Inferior parietal cortex (tissue), 1 donor: ENCODE measurements at regions not wholly inside any gene's neighbourhood (a gene's known extent, or its start where the extent isn't known, plus 50 kb on each side); places are given as distances from the start of the nearest gene placed in this dataset.

ENCODE experiments used
- DNase-seq: peaks from one replicate; pipeline ENCODE4 v3.0.0-alpha.2; 2016; ENCODE audit errors: extremely low spot score

DNA sequence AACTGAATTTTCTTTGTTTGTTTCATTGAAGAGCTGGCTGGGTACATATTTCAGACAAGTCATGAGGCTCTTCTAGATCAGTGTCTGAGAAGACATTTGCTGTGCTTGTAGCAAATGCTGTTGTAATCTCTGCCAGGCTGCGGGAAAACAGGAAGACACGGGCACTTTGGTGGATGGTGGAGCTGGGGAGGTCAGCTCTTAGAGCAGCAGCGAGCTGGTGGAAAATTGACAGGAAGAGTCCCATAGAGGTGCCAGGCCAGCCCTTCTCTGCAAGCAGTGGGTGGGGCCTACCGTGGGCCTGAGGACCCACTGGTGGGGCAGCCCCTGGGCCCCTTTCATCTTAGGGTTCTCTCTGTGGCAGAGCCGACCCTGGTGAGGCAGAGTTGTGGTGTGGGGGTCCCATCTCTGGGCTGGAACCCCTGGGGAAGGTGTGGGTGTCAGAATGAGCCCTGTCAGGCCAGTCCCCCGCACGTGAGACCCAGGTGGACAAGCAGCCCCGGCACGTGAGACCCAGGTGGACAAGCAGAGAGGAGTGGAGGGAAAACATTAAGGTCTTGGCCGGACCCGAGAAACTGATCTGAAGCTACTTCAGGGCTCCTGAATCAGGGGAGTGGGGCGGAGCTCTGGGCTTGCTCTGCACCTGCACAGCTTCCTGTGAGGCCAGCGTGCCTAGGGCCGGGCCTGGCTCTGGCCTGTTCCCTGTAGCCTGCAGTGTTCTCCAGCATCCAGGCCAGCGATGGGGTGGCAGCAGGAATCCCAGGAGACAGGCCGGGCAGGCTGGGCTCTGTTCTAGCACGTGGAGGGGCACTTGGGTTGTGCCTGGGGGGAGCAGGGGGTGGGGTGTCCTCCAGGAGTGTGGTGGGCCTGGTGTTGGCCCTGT, 273.5 kb upstream of the HDAC4 start:
- no peak for DNase-seq

DNA sequence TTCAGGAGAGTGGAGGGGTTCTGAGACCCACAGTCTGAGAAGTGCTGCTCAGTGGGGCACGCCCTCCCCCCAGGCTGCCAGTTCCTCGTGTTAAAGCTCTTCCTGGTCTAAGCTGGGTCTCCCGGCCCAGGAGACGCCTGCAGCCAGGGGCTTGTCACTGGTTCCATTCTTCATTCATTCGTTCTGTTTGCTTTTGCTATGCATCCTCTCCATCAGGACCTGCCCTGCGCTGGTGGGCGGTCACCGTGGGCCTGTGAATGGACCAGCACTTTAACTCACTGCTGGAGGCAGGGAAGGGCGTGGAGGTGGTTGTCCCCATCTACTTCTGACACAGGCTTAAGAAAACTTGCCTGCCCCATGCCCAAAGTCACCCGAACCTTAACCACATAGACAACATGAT, 272.8 kb upstream of the HDAC4 start:
- no peak for DNase-seq

DNA sequence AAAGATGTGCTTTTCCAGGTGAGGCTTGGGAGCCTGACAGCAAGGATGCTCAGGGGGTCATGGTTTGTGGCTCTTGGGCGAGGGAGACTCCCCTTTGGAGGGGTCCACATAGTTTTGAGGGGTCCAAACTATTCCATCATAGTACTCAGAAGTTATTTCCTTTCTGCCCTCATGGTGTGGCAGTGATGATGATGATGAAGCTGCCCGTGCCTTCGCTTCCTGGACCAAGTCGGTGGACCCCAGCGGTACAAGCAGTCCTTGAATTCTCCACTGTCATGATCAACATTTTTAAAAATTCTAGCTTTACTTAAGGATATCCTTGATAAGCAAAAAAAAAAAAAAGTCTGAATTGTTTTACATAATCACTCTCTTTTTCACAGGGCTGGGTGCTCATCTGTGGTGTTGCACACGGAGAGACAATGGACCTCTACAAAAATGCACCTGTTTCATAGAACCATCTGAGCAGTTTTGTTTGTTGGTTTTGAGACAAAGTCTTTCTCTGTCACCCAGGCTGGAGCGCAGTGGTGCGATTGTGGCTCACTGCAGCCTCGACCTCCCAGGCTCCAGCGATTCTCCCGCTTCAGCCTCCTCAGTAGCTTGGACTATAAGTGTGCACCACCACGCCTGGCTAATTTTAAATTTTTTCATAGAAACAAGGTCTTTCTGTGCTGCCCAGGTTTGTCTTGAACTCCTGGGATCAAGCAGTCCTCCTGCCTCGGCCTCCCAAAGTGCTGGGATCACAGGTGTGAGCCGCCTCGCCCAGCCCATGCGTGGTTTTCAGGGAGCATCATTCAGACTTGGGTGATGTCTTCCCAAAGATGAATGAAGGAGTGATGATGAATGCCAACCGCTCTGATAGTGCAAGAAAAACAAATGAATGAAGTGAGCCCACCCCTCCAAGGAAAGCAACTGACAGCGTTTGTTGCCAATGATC, 271.4 kb upstream of the HDAC4 start:
- DNase-seq, result no peak

DNA sequence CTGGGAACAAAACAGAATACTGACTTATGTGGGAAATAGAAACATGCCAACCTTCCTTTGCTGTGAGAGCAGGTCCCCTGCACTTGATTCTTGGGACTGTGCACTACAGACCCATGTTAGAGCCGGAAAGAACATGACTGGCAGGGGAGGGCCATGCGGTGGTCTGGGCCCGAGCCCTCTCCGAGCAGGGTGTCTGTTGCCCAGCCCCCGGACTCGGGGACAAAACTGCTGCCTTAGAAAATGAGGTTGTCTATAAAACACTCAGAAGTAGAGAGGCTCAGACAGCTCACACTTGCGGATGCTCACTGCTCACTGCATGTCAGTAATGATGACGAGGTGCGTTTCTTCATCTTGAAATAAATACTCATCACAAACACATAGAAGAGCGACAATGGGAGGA, 270.7 kb upstream of the HDAC4 start:
- DNase-seq, result no peak

DNA sequence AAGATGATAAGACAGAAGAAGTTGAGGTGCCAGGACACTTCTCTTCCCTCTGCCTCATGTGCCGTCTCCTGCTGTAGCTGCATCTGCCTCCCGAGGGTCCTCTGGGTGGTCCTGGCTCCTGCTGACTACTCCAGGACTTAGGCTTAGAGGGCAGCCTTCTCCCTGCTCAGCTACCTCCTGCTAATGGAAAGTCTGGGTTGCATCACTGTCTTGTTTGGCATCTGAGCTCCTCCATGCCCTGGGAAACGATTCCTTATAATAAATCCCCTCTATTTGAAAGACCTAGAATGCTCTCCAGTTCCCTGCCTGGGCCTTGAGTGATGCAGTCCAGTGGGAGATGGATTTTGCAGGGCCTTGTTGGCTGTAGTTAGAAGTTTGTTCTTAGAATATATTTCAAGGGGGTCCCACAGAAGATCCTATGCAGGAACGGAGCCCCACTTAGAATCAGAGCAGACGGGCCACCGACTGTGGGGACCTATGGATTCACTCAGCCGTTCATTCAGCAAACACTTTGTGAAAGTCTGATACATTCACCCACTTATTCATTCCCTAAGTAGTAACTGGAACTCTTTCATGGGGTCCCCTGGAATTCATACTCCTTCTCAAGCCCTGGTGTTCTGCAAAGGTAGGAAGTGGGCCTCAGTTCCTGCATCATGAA, 269.8 kb upstream of the HDAC4 start:
- no peak for DNase-seq

DNA sequence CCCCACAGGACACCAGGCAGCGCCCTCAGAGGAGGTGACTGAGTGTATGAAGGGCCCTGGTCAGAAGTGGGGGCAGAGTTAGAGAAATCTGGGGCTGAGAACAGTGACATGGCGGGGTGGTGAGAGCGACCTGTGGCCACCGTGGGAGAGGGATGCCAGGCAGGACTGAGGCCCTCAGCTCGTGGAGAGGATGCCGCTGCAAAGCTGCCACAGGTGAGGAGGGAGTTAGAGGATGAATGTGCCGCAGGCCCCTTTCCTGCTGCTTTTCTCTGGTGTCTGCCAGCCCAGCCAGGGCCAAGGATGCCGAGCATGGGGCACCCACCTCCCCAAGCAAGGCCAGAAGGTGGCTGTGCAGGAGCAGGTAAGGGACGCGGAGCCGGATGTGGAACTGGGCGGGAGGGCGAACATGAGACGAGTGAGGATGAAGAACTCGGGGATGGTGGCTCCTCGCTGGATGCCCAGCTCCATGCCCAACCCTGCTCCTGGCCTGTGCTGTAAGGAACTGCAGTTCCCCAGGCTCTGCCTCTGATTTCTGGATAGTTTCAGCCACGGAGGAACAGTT, 269.2 kb upstream of the HDAC4 start:
- no peak for DNase-seq

DNA sequence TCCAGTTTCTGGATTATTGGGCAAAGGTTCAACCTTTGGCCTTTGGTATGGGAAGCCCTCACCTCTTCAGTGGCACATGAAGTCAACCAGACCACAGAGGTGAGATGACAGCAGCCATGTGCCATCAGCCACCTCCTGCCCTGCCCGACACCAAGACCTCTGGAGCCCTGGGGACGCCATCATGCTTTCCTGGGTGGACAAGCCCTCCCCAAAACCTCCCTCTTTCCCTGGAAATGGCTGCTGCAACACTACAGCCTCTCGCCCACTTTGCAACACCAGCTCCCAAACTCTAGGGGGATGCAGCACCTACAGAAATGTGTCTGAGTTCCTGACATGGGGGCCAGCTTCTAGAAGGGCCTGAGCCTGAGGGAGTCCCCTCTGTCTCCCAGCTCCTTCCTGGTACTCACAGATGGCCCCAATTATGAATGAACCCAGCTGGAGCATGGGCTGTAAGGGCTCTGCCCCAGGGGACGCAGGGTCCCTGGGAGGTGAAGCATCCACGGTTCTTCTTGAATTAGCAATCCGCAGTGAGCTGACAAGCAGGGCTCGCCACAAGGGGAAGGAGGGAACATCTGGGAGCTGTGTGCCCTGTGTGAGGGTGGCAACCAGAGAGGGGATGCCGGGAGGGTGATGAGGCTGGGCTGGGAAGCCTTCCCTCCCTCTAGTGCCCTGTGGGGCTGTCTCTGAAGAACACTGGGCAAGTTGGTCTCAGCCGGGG, 268.5 kb upstream of the HDAC4 start:
- DNase-seq, result no peak

DNA sequence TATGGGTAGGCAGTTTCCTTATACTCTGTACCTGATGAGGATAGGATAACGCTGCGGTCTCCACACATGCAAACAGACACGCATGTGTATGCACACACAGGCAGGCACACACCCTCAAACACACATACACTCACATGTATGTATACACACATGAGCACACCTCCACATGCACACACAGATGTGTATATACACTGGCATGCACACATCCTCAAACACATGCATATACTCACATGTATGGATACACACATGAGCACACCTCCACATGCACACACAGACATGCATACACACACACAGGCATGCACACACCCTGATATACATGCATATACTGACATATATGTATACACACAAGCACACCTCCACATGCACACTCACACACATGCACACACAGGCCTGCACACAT, 267.8 kb upstream of the HDAC4 start:
- DNase-seq, result no peak

DNA sequence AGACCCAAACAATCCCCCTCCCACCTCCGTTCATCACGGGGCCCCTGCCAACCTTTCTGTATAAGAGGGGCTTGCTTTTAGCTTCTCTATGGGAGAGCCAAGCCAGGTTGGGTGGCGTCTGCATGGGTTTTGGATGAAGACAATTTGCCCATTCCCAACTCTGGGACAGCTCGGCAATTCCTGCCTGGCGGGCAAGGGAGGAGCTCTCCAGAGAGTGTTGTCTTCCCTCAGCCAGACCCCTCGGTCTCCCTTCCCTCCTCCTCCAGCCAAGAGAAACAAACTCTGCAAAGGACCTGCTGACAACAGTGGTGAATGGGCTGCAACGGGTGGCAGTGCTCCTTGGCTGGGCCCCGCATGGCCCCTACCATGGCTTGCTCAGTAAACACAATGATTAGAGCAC, 267.2 kb upstream of the HDAC4 start:
- no peak for DNase-seq

DNA sequence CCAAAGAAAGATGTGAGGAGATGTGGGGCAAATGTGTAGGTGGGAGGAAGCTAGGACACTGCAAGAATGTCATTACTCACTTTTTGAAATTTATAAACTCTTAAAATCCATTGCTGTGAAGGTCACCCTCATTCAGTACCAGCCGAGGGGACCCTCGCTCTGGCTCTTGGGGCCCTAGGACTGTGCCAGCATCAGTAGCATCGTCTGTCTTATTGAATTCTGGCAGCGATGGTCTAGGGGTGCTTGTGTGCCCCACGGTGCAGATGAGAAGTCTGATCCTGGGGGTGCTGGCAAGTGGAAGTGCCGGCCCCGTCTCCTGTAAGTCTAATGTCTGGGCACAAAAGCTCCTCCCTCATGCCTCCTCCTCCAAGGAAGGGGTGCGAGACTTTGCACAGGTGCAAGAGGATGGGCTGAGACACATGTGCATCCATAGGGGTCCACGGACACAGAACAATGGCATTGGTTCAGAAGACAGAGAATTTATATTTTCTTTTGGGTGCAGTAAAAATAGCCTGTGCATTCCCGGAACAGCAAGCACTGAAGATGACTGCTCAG, 266.7 kb upstream of the HDAC4 start:
- DNase-seq, result no peak

DNA sequence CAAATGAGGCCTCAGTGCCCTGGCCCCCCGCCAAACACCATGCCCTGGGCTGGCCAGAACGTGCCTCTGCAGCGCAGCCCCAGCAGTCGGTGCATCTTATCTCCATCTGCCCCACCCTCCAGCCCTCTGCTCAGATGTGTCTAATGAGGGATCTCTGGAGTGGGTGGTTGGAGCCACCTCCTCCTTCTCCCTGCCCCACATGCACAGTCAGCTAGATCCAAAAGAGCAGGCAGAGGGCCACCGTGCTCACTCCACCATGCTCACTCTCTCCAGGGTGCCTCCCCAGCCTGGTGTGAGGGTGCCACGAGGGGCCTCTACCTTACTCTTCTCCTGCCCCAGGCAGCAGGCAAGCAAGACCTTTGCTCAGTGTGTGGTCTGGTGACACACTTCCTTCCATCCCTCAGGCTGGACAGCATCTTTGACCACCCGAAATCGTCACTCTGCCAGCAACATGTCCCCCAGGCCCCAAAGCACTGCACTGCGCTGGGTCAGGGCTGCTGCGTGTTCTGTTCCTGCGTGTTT, 266.1 kb upstream of the HDAC4 start:
- no peak for DNase-seq

DNA sequence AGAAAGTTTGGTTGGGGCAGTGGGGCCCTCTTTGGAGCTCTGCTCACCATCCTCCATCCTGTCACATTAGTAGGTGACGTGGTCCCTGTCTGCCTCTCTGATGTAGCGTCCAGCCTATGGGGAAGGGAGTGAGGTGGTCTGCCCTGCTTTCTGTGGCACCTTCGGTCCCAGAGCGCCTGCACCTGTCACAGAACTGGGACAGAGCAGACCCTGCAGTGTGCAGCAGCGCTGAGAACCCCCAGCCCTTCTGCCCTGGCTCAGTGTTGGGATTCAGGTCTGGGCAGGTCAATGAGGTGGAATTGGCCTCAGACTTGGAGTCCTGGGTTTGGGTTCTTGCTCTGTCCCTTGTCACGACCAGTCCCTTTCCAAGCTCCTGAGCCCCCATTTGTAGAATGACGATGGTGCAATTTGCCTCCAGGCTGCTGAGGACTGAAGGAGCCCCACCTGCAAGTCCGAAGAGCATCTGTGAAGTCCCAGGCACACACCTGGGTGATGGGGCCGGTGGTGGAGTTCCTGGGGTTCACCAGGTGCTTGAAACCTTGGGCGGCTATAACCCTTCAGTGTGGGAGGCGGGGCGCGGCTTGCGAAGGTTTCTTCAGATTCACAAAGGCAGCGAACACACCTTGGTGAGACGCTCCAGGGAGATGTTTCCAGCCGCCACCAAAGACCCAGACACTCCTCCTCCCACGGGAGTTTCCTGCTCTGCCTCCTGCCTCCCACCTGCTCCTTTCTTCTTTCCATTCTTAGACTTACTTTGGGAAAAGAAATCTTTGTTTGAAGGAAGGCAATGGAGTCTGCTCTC, 265.4 kb upstream of the HDAC4 start:
- no peak for DNase-seq

DNA sequence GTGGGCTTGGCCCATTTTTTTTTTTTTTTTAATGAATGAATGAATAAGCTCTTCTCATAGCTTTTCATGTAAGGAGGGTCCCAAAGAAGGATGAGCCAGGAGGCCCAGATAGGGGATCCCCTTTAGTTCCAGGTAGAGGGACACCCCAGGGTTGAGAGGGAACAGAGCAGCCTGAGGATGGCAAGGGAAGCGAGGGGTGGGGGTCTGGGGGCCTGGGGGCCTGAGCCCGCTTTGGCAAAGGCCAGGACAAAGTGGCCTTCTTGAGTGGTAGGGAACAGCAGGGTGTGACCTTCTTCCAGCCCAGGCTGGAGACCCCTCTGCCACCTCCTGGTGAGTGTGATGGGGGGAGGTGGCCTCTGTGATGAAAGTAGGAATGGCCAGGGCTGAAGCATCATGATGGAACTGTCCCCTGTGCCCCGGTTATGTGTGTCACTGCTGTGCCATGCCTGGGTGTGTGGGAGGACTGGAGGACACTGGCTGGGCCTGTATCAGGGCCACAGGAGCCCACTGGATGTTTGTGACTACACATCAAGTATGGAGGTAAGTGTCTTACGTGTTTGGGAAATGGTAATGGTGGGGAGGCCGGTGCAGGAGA, 263.5 kb upstream of the HDAC4 start:
- DNase-seq, result no peak

DNA sequence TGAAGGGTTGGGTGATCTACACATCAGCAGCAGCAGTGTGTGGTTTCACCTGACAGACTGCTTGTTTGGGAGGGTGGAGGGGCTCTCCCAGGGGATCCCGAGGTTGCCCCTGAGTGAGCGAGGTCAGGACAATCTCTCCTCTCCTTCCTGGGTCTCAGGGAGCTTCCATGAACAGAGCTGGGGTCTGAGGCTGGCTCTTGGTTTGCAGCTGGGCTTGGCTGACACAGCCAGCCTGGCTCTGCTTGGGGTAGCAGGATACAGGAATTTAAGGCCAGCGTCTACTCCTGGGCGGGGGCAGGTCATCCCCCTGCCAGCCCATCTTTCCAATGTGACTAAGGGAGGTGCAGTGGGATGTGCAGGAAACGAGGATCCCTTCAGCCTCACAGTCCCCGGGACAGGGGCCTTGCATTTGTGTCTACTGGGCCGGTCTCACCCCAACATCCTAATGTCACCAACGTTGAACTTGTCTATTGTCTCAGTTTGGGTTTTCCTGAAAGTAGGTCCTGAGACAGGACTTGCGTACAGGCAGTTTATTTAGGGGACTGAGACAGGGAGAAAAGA, 262.6 kb upstream of the HDAC4 start:
- DNase-seq, result no peak

DNA sequence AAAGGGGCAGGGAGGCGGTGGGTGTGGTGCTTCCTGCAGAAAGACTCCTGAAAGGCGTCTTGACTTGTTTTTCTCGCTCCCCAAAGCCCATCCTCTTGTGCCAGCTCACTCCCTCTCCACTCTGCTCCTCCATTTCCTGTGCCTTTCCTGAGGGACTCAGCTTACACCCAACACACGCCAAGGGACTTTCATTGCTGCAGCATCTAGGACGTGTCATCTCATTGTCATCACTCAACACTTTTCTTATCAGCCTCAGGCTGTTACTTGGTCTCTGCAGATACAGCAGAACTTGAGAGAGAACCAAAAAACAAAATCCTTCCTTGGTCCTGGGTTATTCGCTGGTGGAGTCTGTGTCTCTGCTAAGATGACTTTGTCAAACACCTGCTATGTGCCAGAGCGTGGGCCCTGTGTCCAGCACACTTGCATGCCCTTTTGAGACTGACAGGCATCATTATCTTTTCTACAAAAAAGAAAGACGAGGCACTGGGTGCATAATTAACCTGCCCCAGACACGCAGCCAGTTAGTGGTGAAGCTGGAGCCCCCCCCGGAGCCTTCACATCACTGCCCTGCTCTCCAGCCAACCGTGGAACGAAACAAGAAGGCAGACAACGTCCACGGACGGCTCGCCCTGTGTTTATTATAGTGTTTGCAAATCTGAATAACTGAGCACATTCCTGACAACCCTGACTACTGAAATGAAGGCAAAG, 261.7 kb upstream of the HDAC4 start:
- DNase-seq, result no peak

DNA sequence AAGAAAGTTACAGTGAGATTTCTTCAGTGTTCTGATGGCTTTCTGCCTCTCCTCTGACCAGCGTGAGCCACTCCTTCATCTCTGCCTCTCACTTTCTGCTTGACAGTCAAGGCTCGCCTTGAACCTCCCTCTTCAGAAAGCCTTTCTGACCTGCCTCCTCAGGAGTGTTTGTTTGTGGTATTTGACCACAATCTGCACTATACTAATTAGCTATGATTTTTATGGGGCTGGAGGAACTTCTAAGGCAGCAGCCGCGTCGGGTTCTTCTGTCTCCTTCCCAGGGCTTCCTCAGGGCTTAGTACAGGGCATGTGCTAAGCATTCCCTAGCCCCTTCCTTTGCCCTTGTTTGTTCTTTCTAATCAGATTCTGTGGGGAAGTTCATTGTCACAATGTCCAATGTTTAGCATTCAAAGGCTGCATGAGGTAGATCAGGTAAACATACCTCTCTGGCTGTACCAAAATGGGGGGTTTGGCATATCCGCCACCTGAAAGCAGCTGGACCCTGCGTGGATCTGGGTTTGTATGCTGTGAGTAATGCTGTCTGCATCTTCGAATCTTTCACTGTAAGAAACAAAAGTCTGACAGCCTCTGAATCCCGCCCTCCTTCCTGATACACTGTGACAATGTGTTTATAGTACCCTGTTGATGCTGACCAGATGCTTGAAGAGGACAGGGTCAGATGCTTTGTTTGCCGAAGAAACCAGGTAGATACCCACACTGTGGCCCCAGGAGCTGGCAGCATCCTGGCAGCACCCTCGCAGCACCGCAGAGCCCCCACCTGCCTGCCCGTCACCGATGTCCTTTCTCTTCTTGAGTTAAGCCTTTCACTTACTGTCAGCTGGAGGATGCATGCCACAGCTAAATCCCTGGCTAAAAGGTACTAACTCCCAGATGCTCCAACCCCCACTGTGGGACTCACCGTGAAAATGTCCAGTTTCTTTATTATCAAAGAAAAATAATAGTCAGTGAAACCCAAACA, 260.8 kb upstream of the HDAC4 start:
- DNase-seq, result no peak
